ENCODE measurements at regions not wholly inside any gene's neighbourhood (a gene's known extent, or its start where the extent isn't known, plus 50 kb on each side); places are given as distances from the start of the nearest gene placed in this dataset.

DNA sequence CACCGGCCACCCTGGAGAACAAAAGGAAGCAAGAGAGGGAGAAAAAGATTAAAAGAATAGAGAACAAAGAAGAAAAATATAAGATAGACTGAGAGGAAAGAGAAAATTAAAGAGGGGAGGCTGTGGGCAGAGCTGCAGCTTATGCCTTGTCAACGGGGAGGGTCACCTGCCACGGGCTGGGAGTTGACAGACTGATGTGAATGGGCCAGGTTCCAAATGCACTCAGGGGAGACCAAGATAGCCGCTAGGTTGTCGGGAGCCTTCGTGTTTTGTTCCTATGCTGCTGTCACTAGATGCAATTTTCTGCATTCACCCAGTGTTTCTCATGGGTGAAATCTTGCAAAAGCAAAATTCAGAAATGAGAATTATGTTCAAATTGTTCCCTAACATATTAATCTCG lies 119.6 kb upstream of the MTHFD1L start:
- Histone ChIP-seq H3K27me3 (replicated peaks; ENCODE audit: insufficient read depth) (no peaks in the 10 kb centered on the region), H3K36me3 (no peaks in the 10 kb centered on the region), H3K4me3 (no peak overlapping the region), H3K27ac (no peak overlapping the region), H3K4me1 (replicated peaks) (no peaks in the 10 kb centered on the region), H3K9me3 (no peaks in the 10 kb centered on the region)
- WGBS, result 45% methylated on average over 7 of the region's 7 CpGs
- intact Hi-C loops (cut with DNase I), result no loop called here
- no peak for DNase-seq (ENCODE audit: low spot score)
- TF ChIP-seq POLR2AphosphoS5 (IDR thresholded peaks at IDR 0.05), result no peak
- TF ChIP-seq, protein P1, sequence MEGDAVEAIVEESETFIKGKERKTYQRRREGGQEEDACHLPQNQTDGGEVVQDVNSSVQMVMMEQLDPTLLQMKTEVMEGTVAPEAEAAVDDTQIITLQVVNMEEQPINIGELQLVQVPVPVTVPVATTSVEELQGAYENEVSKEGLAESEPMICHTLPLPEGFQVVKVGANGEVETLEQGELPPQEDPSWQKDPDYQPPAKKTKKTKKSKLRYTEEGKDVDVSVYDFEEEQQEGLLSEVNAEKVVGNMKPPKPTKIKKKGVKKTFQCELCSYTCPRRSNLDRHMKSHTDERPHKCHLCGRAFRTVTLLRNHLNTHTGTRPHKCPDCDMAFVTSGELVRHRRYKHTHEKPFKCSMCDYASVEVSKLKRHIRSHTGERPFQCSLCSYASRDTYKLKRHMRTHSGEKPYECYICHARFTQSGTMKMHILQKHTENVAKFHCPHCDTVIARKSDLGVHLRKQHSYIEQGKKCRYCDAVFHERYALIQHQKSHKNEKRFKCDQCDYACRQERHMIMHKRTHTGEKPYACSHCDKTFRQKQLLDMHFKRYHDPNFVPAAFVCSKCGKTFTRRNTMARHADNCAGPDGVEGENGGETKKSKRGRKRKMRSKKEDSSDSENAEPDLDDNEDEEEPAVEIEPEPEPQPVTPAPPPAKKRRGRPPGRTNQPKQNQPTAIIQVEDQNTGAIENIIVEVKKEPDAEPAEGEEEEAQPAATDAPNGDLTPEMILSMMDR (IDR thresholded peaks at IDR 0.05), result no peak
- no peak for TF ChIP-seq POLR2A (IDR thresholded peaks at IDR 0.05)

DNA sequence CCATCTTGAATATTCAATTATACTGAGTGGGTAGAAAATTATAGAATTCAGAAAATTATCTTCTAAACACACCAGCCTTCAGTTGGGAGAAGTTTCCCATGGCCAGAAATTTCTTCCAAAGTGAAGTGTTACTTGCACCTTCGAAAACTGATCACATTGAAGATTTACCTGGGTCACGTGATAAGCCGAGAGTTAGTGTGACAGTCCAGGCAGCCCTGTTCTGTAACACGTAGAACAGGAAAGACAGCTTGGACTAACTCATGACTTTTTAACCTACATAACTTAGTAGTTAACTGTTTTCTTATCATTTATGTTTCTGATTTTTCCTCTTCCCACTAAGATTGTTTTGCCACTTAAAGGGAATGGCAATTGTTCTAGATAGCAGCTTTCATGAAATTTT lies 118.3 kb upstream of the MTHFD1L start:
- Histone ChIP-seq H3K9me3 (no peaks in the 10 kb centered on the region), H3K4me3 (no peak overlapping the region), H3K27ac (no peak overlapping the region), H3K36me3 (no peaks in the 10 kb centered on the region), H3K27me3 (replicated peaks; ENCODE audit: insufficient read depth) (no peaks in the 10 kb centered on the region), H3K4me1 (replicated peaks) (no peaks in the 10 kb centered on the region)
- WGBS, result 54% methylated on average over 4 of the region's 4 CpGs
- no peak for DNase-seq (ENCODE audit: low spot score)
- intact Hi-C loops (cut with DNase I), result no loop called here
- TF ChIP-seq POLR2A (IDR thresholded peaks at IDR 0.05) (no peak), POLR2AphosphoS5 (IDR thresholded peaks at IDR 0.05) (no peak)
- TF ChIP-seq, protein P1 (IDR thresholded peaks at IDR 0.05), result no peak

DNA sequence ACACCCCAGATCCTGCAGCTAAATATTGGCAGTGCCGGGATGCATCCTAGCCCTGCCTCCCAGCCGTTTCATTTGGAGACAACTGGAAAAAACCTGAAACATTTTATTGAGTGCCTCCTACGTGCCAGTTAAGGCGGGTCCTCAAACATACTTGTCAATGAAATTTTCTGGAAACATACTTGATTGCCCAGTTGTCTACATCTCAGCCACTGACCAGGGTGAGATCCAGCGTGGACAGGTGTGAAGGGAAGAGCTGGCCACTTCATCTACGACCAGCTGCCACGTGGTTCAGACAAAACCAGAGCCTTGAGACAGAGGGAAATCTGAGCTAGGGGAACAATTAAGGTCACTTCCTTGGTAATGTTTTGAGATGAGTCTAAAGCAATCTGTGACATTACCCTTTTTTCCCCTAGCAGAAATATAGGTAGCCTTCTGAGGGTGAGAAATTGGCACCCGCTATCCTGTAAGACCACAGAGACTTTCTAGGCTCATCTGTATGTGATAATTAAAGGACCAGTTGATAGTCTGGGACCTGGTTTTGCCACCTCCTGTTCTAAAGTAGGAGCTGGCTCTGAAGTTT lies 116.3 kb upstream of the MTHFD1L start:
- intact Hi-C loops (cut with DNase I), result no loop called here
- H3K4me1 ChIP-seq (replicated peaks), result no peaks in the 10 kb centered on the region
- TF ChIP-seq POLR2A (IDR thresholded peaks at IDR 0.05) (no peak), POLR2AphosphoS5 (IDR thresholded peaks at IDR 0.05) (no peak)
- TF ChIP-seq, protein P1 (IDR thresholded peaks at IDR 0.05), result no peak
- 74% methylated on average over 8 of the region's 8 CpGs for WGBS
- no peak for DNase-seq (ENCODE audit: low spot score)
- H3K9me3 ChIP-seq, result no peaks in the 10 kb centered on the region
- no peak overlapping the region for H3K4me3 ChIP-seq
- H3K27me3 ChIP-seq (replicated peaks; ENCODE audit: insufficient read depth), result no peaks in the 10 kb centered on the region
- no peaks in the 10 kb centered on the region for H3K36me3 ChIP-seq
- no peak overlapping the region for H3K27ac ChIP-seq

DNA sequence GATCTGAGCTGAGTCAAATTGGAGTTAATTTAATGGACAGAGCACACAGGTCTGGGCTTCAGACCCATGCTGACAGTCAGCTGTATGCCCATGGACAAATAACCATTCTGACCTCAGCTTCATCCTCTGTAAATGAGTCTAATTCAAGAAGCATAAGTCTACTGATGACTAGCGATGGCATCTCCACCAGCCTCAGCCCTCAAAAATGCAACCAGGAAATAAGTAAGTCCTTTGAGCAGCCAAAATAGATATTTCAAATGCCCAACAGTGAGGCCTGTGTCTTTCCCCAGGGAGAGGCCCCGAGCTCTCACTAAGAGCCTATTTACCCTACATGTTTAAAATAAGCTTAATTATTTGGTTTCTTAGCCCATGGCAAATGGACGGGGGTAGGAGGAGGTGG lies 114.2 kb upstream of the MTHFD1L start:
- Histone ChIP-seq H3K9me3 (no peaks in the 10 kb centered on the region), H3K36me3 (no peaks in the 10 kb centered on the region), H3K4me3 (no peak overlapping the region), H3K27me3 (replicated peaks; ENCODE audit: insufficient read depth) (no peaks in the 10 kb centered on the region), H3K27ac (no peak overlapping the region), H3K4me1 (replicated peaks) (no peaks in the 10 kb centered on the region)
- no peak for DNase-seq (ENCODE audit: low spot score)
- WGBS, result 89% methylated on average over 3 of the region's 3 CpGs
- TF ChIP-seq POLR2AphosphoS5 (IDR thresholded peaks at IDR 0.05) (no peak), POLR2A (IDR thresholded peaks at IDR 0.05) (no peak)
- TF ChIP-seq, protein P1 (IDR thresholded peaks at IDR 0.05), result no peak
- intact Hi-C loops (cut with DNase I), result no loop called here

DNA sequence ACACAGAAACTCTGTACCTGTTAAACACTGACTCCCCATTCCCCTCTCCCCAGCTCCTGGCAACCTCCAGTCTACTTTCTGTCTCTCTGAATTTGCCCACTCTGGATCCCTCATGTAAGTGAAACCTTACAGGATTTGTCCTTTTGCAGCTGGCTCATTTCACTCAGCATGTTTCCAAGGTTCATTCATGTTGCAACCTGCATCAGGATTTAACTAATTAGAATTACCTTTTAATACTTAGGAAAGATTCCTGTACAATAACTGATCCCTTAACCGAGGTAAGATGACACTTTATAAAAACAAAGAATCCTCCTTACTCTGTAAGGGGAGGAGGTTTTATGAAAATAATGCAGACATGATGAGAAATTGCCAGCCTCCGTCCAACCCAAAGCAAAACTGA lies 113.1 kb upstream of the MTHFD1L start:
- Histone ChIP-seq H3K4me3 (no peak overlapping the region), H3K4me1 (replicated peaks) (no peaks in the 10 kb centered on the region), H3K27me3 (replicated peaks; ENCODE audit: insufficient read depth) (no peaks in the 10 kb centered on the region), H3K36me3 (no peaks in the 10 kb centered on the region), H3K27ac (no peak overlapping the region), H3K9me3 (no peaks in the 10 kb centered on the region)
- TF ChIP-seq, protein P1 (IDR thresholded peaks at IDR 0.05), result no peak
- no peak for TF ChIP-seq POLR2A (IDR thresholded peaks at IDR 0.05)
- TF ChIP-seq POLR2AphosphoS5 (IDR thresholded peaks at IDR 0.05), result no peak
- DNase-seq (ENCODE audit: low spot score), result no peak
- WGBS, result 43% methylated on average over 2 of the region's 2 CpGs
- intact Hi-C loops (cut with DNase I), result no loop called here
